Choroid plexus epithelial cell (primary cell): ENCODE measurements at regions not wholly inside any gene's neighbourhood (a gene's known extent, or its start where the extent isn't known, plus 50 kb on each side); places are given as distances from the start of the nearest gene placed in this dataset.

Source experiments
- DNase-seq: peaks from one replicate; pipeline ENCODE4 v3.0.0-alpha.2; 2010; ENCODE audit warnings: low read depth
- H3K4me3 ChIP-seq: 2 replicates; pipeline ENCODE4 v1.5.1; 2011; ENCODE audit warnings: low read depth, mild to moderate bottlenecking, control low read depth, low read length, moderate library complexity
- TF ChIP-seq, protein P1 (sequence below): conservative IDR thresholded peaks from 2 replicates; pipeline ENCODE4 v1.5.1; 2011; ENCODE audit warnings: low read depth, mild to moderate bottlenecking, control low read depth, inconsistent platforms, low read length, moderate library complexity

DNA sequence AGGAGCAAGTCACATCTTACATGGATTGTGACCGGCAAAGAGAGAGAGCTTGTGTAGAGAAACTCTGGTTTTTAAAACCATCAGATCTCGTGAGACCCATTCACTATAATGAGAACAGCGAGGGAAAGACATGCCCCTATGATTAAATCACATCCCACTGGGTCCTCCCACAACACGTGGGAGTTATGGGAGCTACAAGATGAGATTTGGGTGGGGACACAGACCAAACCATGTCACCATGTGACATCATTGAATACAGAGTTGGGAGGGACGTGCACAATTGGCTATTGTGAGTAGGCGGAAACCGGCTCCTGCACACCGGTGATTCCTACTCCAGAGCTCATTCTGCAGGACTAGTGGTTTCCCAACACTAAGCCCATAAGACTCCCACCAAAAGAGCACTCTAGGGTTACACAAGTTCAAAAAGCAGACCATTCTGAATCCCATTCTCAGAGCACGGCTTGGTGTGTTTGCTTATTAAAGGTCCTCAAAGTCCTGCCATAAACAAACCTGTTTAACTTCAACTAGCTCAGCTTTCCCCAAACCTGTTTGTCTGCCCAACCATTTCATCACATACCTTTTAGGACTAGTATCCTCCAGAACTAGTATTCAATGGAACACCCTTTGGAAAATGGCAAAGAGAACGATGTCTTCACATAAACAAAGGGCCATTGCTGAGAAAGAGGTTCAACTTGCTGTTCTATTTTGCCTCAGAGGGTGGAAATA lies 167.6 kb downstream of the TLE3 start:
- TF ChIP-seq, protein P1, sequence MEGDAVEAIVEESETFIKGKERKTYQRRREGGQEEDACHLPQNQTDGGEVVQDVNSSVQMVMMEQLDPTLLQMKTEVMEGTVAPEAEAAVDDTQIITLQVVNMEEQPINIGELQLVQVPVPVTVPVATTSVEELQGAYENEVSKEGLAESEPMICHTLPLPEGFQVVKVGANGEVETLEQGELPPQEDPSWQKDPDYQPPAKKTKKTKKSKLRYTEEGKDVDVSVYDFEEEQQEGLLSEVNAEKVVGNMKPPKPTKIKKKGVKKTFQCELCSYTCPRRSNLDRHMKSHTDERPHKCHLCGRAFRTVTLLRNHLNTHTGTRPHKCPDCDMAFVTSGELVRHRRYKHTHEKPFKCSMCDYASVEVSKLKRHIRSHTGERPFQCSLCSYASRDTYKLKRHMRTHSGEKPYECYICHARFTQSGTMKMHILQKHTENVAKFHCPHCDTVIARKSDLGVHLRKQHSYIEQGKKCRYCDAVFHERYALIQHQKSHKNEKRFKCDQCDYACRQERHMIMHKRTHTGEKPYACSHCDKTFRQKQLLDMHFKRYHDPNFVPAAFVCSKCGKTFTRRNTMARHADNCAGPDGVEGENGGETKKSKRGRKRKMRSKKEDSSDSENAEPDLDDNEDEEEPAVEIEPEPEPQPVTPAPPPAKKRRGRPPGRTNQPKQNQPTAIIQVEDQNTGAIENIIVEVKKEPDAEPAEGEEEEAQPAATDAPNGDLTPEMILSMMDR = no peak
- DNase-seq = no peak

DNA sequence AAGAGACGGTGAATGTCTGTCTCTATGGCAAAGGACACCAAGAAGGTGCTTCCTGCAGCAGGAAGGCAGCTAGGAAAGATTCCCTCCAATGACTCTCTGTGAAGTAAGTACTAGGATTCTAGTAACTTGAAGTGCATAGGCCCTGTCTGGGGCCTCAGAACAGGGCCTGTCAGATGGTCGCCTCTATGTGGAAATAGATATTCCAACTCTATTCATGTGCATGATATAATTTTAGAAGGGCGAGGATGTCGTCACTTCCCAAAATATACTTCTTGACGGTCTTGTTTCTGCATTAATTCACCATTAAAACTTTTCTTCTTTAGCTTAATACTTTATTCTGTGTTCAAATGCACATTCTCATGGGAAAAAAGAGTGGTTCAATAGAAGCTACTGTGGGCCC lies 167.0 kb downstream of the TLE3 start:
- no peak for DNase-seq
- TF ChIP-seq, protein P1 = no peak
- no peak overlapping the region for H3K4me3 ChIP-seq

More for the DNA sequence above, 167.6 kb downstream of the TLE3 start:
- no peak overlapping the region for H3K4me3 ChIP-seq

DNA sequence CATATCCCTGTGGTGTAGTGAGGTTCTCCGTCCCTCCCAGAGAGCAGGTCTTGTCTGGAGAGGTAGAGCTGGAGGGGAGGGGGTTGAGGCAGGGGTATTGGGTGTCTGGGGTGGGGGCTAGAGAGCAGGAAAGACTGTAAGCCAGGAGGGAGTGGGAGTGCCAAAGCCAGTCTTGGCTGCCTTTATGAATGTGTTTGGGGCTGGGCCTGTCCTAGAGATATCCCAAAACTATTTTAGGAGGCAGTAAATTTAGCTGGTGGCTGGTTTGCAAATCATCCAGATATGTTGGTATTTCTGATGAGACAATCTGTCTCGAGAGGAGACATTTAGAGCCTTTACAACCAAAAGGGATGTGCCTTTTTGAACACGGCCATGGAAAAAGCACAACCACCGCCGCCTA lies 166.6 kb downstream of the TLE3 start:
- no peak overlapping the region for H3K4me3 ChIP-seq
- no peak for DNase-seq
- TF ChIP-seq, protein P1 = no peak

DNA sequence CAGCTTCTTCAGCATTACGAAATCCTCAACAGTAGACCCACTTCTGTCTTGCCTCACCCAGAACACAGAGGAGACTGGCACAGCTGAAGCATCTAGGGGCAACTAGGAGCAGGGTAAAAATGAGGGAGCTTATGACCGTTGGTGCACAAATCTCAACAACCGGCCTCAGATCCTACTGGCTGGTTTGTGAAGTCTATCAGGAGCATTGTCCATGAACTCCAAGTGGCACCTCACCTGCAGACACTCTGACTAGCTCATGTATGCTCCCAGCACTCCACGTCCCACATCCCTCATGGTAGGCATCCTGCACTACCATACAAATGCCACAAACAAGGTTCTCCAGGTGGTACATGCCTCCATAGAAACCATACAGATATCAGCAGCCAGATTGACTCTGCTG lies 163.1 kb downstream of the TLE3 start:
- DNase-seq = no peak
- TF ChIP-seq, protein P1 = no peak
- H3K4me3 ChIP-seq = no peak overlapping the region

DNA sequence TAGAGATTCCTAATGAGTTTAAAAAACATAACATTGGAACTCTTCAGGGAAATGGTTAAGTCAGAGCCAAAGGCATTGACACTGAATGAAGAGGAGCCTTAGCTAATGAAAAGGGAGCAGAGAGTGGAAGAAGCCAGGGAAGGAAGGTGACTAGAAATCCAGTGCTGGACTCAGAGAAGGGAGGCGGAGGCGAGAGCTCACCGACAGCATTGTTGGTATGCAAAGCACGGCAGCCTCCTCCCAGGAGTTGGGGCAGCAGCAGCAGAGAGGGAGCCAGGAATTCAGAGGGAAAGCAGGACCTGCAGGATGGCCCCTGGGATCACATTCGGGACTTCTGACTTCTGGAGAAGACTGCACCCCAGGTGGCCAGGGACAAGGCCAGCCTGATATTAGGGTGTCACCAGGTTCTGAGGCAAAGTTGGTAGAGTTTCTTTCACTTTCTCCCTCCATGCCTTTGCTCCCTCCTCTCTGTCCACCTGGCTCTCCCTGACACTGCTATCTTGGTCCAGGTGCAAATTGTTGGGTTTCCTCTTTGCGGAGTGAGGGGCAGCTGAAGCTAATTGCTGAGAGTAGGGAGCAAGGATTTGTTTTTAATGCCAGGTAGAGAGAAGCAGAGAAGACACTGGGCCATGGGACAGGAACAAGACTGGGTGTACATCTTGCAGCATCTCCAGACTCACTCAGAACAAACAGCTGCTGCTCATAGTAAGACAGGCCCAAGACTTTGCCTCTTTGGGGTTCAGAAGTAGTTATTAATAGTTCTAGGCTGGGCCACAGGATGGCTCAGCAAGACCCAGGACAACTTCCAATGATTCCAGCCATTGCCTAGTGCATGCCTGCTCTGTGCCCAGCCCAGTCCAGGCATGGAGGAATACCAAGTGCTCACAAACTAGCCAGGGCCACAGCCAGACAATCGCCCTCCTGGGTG lies 157.9 kb downstream of the TLE3 start:
- H3K4me3 ChIP-seq = no peak overlapping the region
- DNase-seq = peak; percentile 16
- TF ChIP-seq, protein P1 = no peak

DNA sequence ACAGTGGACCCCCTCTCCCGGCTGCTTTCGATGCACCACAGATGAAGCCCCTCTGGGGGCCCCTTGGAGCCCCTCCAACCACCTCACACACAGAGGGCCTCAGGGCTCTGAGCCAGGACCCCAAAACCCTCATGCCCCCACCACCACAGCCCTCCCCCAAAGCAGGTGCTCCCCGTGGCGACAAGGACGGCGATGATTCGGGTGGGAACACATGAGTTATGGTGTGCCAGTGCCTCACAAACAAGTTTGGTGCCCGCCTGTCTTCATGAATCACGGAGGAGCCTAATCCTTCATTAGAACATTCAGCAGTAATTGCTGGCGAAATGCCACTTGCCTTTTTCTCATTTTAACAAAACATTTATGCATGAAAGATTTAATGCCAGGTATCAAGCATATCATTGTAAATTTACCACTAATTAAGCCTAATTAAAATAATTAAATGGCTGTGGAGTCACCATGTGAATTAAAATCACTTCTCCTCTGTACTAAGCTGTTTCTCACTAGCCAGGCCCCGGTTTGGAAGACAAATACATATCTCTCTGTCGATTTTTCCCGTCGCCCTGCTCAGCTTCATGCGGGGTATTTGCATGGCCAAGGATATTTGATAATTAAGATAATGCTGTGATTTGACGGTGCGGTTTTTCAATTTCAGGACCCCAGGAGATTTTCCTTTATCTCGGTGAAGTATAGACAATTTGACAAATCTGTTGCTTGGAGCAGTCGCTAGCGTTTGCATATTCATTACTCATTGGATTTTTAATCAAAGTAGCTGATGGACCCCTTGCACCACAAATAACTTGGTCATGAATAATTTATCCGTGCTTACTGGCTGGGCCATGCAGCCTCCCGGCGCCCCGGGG lies 157.0 kb downstream of the TLE3 start:
- DNase-seq = no peak
- TF ChIP-seq, protein P1 = no peak
- no peak overlapping the region for H3K4me3 ChIP-seq
